GM21825 (cell line): ENCODE measurements at regions not wholly inside any gene's neighbourhood (a gene's known extent, or its start where the extent isn't known, plus 50 kb on each side); places are given as distances from the start of the nearest gene placed in this dataset.
"Not testable (repeated sequence)": the region's sequence is repeated elsewhere in the genome, so short reads cannot be mapped to it uniquely, and the experiment has no call there.

Experiments
- ATAC-seq: cut with Tn5 transposase; IDR thresholded peaks from one replicate; pipeline ENCODE4 v1.9.1; 2021; ENCODE audit warnings: mild to moderate bottlenecking, moderate library complexity; ENCODE audit not compliant: unreplicated experiment

DNA sequence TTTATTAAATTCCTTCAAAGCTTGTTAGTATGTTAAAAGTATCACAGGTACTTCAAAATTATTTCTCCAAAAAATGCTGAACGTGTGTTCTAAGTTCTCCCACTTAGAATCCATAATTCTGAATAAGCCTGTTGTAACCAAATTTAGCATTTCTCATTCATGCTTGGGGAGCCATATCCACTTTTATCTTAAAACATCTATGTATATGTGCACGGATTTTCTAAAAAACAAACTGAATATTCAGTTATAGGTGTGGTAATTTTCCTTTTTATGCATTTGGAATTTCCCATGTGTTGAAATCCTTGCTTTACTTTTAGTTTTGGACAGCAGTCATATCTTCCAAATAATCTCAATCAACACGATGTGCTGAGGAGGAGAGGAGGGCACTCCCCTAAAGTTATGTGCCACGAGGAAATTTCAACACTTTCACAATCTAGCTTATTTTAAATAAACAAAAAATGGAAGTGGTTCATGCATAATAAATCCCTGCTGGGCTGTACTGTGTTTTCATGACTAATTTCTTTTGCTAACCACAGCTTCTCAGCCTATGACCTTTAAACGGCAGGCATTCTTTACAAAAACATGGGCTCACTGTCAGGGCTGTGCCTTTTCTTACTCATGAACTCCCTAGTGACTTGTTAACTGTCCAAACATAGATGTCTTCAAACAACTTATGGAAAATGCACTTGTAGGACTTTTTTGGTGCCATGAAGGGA is 380.3 kb upstream of the SEMA3C start:
- no peak for ATAC-seq

GRCh38 chr7:81297317-81297716 is 378.5 kb upstream of the SEMA3C start:
- no peak for ATAC-seq

- no peak for ATAC-seq
Measured at GRCh38 chr7:81296726-81297125, 377.9 kb upstream of the SEMA3C start.

GRCh38 chr7:81294897-81295515 is 376.2 kb upstream of the SEMA3C start:
- ATAC-seq = no peak

- ATAC-seq = no peak
Measured at GRCh38 chr7:81293806-81294205, 375.0 kb upstream of the SEMA3C start.

- ATAC-seq = not testable (repeated sequence)
Measured at GRCh38 chr7:81286754-81287153, 367.9 kb upstream of the SEMA3C start.

GRCh38 chr7:81285142-81285871 is 366.5 kb upstream of the SEMA3C start:
- no peak for ATAC-seq

- no peak for ATAC-seq
Measured at GRCh38 chr7:81284576-81284975, 365.7 kb upstream of the SEMA3C start.

DNA sequence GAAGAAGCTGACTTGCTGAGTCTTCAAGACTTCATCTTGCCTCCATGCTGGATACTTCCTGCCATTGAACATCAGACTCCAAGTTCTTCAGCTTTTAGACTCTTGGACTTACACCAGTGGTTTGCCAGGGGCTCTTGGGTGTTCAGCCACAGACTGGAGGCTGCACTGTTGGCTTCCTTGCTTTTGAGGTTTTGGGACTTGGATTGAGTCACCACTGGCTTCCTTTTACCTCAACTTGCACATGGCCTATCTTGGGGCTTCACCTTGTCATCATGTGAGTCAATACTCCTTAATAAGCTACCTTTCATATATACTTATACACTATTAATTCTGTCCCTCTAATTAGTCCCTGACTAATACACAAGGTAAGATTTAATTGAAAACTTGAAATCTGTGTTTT is 361.7 kb upstream of the SEMA3C start:
- ATAC-seq = no peak

DNA sequence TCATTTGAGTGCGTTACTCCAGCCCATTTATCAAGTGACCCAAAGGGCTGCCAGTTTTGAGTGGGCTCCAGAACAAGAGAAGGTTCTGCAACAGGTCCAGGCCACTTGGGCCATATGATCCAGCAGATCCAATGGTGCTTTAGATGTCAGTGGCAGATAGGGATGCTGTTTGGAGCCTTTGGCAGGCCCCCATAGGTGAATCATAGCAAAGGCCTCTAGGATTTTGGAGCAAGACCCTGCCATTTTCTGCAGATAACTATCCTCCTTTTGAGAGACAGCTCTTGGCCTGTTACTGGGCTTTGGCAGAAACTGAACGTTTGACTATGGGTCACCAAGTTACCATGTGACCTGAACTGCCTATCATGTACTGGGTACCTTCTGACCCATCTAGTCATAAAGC is 358.8 kb upstream of the SEMA3C start:
- no peak for ATAC-seq

DNA sequence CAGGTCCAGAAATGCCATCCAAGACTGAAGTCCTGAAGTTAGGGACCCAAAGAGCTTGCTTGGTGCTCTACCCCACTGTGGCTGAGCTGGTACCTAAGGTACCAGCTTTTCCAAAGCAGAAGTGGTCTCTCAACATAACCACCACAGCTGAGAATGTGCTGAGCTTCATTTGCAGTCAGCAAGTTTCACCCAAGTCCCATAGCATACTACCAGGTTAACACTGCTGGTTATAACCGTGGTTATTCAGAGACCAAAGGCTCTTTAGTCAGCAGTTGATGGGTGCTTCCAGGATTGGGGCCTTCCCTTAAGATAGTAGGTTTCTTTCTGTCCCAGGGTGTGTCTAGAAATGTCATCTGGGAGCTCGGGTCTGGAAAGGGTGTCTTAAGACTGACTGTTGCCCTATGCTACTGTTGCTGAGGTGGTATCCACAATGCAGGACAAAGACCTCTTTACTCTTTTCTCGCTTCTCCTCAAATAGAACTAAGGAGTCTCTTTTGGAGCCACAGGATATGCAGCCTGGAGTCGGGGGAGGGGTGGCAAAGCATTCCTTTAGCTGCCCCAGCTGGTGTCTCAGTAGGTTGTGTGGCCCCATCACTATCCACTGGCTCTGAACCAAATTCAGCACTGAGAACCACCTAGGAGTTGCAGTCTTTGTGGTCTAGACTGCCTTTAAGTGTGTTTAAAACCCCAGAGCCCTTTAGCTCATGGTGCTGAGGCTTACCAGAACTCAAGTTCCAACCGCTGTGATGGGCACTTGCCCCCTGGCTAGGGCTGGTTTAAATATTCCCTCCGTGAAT is 354.9 kb upstream of the SEMA3C start:
- ATAC-seq = no peak

DNA sequence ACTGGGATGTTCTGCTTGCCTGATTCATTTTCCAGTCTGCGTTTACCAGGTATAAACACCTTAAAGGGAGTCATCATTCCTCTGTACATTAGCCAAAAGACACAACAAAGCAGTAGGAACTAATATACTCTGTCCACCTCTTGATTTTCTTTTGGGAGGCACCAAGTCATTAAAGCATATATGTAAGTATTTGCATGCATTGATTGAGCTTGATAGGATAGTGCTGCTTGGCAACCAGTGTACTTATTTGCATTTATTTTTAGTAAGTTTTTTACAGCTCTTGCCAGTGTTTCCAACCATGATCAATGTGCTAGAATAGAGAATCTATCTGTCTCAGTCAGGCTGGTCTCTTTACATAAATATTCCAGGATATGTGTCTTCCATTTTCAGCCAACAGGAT is 353.3 kb upstream of the SEMA3C start:
- no peak for ATAC-seq

DNA sequence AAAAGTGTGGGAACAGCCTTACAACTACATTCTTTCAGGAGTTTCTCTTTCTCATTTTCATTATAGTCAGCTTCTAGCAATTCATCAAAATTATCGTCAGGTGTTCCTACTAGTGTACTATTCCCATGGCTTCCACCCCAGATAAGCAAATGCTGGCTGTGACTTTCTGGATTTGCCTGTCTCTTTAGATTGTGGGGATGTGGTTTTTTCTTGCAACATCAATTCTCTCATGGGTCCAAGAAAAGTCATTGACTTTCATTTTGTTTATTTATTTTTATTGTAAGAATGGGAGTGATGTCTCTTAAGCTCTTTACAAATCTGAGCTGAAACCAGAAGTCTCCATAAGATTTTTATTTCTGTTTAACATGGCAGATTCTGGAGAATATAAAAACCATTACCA is 349.7 kb upstream of the SEMA3C start:
- ATAC-seq = no peak

- ATAC-seq = no peak
Measured at GRCh38 chr7:81267508-81267907, 348.7 kb upstream of the SEMA3C start.

DNA sequence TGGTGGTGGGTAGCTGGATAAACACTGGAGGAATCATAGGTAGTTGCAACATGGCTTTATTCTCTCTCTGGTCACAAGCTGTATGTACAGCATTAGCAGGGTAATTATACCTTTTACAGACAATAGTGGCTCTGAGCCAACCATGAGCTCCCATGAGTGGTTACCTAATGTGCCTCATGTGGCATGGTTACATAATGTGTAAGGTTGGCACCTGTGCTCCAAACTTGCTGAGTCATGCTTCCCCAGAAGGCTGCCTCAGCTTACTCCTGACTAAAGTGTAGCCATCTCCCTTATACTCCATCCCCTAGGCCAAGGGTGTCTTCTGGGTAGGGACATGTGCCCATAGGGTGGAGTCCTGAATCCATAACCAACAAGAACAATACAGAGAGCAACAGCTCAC is 345.3 kb upstream of the SEMA3C start:
- ATAC-seq = no peak

DNA sequence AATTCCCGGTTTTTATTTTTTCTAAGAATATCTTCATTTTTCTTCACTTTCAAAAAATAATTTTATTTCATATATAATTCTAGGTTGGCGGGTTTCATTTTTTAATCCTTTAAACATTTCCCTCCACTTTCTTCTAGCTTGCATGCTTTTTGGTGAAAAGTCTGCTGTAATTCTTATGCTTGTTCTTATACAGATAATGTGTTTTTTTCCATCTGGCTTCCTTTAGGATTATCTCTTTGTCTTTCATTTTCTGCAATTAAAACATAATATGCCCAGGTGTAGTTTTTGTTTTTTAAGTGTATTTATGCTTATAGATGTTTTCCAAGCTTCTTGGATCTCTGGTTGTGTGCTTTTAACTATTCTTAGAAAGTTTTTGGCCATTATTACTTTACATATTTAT is 341.3 kb upstream of the SEMA3C start:
- ATAC-seq = no peak

GRCh38 chr7:81256991-81257390 is 338.1 kb upstream of the SEMA3C start:
- no peak for ATAC-seq

DNA sequence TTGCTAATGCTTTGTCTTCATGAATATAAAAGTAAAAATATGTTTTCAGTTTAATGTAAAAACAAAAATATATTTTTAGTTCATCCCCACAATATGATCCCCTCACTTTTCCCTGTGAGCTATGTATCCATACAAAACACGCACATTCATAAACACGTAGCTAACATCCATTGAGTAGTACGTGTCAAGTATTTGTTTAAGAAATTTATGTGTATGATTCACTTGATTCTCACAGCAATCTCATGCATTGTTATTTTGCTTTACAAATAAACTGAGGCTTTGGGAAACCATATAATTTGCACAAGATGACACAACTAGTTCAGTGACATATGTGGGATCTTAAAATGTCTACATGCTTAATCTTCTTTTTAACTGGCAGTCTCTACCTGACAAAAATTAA is 329.6 kb upstream of the SEMA3C start:
- ATAC-seq = no peak

DNA sequence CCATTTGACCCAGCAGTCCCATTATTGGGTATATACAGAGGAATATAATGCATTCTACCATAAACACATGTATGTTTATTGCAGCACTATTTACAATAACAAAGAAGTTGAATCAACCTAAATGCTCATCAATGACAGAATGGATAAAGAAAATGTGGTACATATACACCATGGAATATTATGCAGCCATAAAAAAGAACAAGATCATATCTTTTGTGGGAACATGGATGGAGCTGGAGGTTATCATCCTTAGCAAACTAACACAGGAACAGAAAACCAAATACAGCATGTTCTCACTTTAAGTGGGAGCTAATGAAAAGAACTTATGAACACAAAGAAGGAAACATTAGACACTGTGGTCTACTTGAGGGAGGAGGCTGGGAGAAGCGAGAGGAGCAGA is 328.5 kb upstream of the SEMA3C start:
- not testable (repeated sequence) for ATAC-seq

- ATAC-seq = no peak
Measured at GRCh38 chr7:81245353-81245752, 326.5 kb upstream of the SEMA3C start.

- ATAC-seq = no peak
Measured at GRCh38 chr7:81244224-81244623, 325.4 kb upstream of the SEMA3C start.
